ENCODE measurements at regions not wholly inside any gene's neighbourhood (a gene's known extent, or its start where the extent isn't known, plus 50 kb on each side); places are given as distances from the start of the nearest gene placed in this dataset.

GRCh38 chr4:177861551-177862094 lies 419.4 kb upstream of the AGA start:
- TF ChIP-seq, protein P1, sequence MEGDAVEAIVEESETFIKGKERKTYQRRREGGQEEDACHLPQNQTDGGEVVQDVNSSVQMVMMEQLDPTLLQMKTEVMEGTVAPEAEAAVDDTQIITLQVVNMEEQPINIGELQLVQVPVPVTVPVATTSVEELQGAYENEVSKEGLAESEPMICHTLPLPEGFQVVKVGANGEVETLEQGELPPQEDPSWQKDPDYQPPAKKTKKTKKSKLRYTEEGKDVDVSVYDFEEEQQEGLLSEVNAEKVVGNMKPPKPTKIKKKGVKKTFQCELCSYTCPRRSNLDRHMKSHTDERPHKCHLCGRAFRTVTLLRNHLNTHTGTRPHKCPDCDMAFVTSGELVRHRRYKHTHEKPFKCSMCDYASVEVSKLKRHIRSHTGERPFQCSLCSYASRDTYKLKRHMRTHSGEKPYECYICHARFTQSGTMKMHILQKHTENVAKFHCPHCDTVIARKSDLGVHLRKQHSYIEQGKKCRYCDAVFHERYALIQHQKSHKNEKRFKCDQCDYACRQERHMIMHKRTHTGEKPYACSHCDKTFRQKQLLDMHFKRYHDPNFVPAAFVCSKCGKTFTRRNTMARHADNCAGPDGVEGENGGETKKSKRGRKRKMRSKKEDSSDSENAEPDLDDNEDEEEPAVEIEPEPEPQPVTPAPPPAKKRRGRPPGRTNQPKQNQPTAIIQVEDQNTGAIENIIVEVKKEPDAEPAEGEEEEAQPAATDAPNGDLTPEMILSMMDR (IDR thresholded peaks at IDR 0.05; ENCODE audit: insufficient read depth, low read depth, low read length) = no peak
- DNase-seq (ENCODE audit: low read depth) = no peak

DNA sequence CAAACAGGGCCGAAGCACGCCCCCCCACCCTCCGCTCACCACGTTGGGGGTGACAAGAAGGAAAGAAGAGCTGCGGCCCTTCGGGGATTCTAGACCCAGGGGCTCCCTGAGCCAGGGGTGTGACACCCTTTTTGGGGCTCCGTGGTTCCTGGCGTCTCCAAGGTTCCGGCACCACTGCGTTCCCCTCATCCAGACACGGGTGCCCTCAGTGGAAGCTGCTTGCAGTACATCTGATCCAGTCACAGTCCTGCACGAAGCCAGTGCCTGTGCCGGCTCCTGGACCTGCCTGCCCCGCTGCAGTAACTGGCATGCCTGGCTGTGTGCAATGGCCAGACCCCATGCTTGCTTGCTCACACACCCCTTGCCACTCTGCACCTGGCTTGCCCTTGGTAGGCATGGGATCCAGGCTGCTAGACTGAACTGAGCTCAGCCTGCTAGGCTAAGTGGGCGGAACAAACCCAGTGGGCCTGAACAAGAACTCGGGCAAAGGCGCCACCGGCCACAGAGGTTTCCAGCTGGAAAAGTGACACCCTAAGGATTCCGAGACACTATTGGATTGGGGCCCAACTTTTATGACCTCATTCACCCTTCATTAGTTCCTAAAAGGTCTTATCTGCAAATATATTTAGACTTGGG lies 420.4 kb upstream of the AGA start:
- no peak overlapping the region for H3K4me3 ChIP-seq (ENCODE audit: low read depth, low read length)
- TF ChIP-seq, protein P1 (IDR thresholded peaks at IDR 0.05; ENCODE audit: insufficient read depth, low read depth, low read length) = no peak

More at GRCh38 chr4:177861551-177862094, 419.4 kb upstream of the AGA start:
- H3K4me3 ChIP-seq (ENCODE audit: low read depth, low read length) = no peak overlapping the region

GRCh38 chr4:177879851-177880250 lies 437.6 kb upstream of the AGA start:
- no peak overlapping the region for H3K4me3 ChIP-seq (ENCODE audit: low read depth, low read length)
- no peak for DNase-seq (ENCODE audit: low read depth)
- TF ChIP-seq, protein P1 (IDR thresholded peaks at IDR 0.05; ENCODE audit: insufficient read depth, low read depth, low read length) = no peak

More for the DNA sequence above, 420.4 kb upstream of the AGA start:
- DNase-seq (ENCODE audit: low read depth) = no peak

- TF ChIP-seq, protein P1 (IDR thresholded peaks at IDR 0.05; ENCODE audit: insufficient read depth, low read depth, low read length) = no peak
- no peak for DNase-seq (ENCODE audit: low read depth)
- H3K4me3 ChIP-seq (ENCODE audit: low read depth, low read length) = no peak overlapping the region
Observed at GRCh38 chr4:177895136-177895535, 452.9 kb upstream of the AGA start.

- TF ChIP-seq, protein P1 (IDR thresholded peaks at IDR 0.05; ENCODE audit: insufficient read depth, low read depth, low read length) = no peak
- no peak overlapping the region for H3K4me3 ChIP-seq (ENCODE audit: low read depth, low read length)
- DNase-seq (ENCODE audit: low read depth) = no peak
Observed at GRCh38 chr4:177901786-177902185, 459.5 kb upstream of the AGA start.

DNA sequence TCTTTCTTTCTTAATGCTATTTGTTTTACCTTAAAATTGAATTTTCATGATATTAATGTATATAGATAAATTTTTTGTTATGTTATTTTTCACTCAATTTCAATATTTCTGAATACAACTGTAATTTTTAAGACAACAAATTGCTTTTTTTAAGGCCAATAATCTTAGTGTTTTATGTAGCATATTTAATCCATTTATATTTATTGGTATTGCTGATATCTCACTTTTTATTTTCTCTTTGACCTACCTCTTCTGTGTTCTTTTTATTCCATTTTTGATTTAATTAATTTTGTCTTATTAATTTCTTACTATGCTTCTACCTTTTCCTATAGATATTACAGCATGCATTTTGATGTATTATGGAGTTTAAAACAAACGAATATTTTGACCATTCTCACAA lies 460.1 kb upstream of the AGA start:
- TF ChIP-seq, protein P1 (IDR thresholded peaks at IDR 0.05; ENCODE audit: insufficient read depth, low read depth, low read length) = no peak
- no peak for DNase-seq (ENCODE audit: low read depth)
- H3K4me3 ChIP-seq (ENCODE audit: low read depth, low read length) = no peak overlapping the region
